GM23338 (cell line): ENCODE measurements at regions not wholly inside any gene's neighbourhood (a gene's known extent, or its start where the extent isn't known, plus 50 kb on each side); places are given as distances from the start of the nearest gene placed in this dataset.
A peak's percentile ranks its signal among the peaks of the same experiment; 100 is the strongest.

Source experiments
- ATAC-seq: fragments of 200-7000 bp; cut with Tn5 transposase; 3 replicates; pipeline ENCODE4 v1.9.1; 2020
- DNase-seq: peaks from one replicate; pipeline ENCODE4 v3.0.0-alpha.2; 2015; ENCODE audit warnings: low spot score
- H2AFZ ChIP-seq: fragments of 200-600 bp; sonication (generic); 2 replicates; pipeline ENCODE4 v1.8.0; 2016; ENCODE audit warnings: antibody characterized with exemption, mild to moderate bottlenecking, moderate library complexity
- H3F3A ChIP-seq: fragments of 200-600 bp; sonication (generic); replicated peaks from 2 replicates; pipeline ENCODE4 v1.8.0; 2017; ENCODE audit warnings: antibody characterized with exemption, mixed run types, low read depth
- H3K27ac ChIP-seq: fragments of 200-600 bp; sonication (generic); 2 replicates; pipeline ENCODE4 v1.6.1; 2016; ENCODE audit warnings: low read depth
- H3K27me3 ChIP-seq: fragments of 200-600 bp; sonication (generic); 2 replicates; pipeline ENCODE4 v1.8.0; 2016; ENCODE audit warnings: mild to moderate bottlenecking, mixed run types, moderate library complexity; ENCODE audit not compliant: insufficient read depth
- H3K36me3 ChIP-seq: fragments of 200-600 bp; sonication (generic); 2 replicates; pipeline ENCODE4 v1.8.0; 2016; ENCODE audit warnings: mild to moderate bottlenecking; ENCODE audit not compliant: insufficient read depth
- H3K4me1 ChIP-seq: fragments of 200-600 bp; sonication (generic); 2 replicates; pipeline ENCODE4 v1.8.0; 2016; ENCODE audit warnings: mild to moderate bottlenecking, moderate library complexity; ENCODE audit not compliant: insufficient read depth
- H3K4me2 ChIP-seq: fragments of 200-600 bp; sonication (generic); 2 replicates; pipeline ENCODE4 v1.7.1; 2017; ENCODE audit warnings: mixed run types
- H3K4me3 ChIP-seq: fragments of 200-600 bp; sonication (generic); 2 replicates; pipeline ENCODE4 v1.6.1; 2016; ENCODE audit warnings: mixed run types
- H3K79me2 ChIP-seq: fragments of 200-600 bp; sonication (generic); replicated peaks from 2 replicates; pipeline ENCODE4 v1.8.0; 2017; ENCODE audit warnings: mild to moderate bottlenecking; ENCODE audit not compliant: insufficient read depth
- H3K9me2 ChIP-seq: fragments of 200-600 bp; sonication (generic); 2 replicates; pipeline ENCODE4 v1.8.0; 2017; ENCODE audit not compliant: insufficient read depth
- H4K20me1 ChIP-seq: fragments of 200-600 bp; sonication (generic); replicated peaks from 2 replicates; pipeline ENCODE4 v1.8.0; 2017; ENCODE audit warnings: mild to moderate bottlenecking; ENCODE audit not compliant: insufficient read depth
- H3K27ac Mint-ChIP-seq: 2 replicates; pipeline ENCODE4 v1.8.0; 2020; ENCODE audit warnings: inconsistent platforms, mild to moderate bottlenecking, moderate library complexity, mixed read lengths
- H3K27me3 Mint-ChIP-seq: 3 replicates; pipeline ENCODE4 v1.8.0; 2022; ENCODE audit warnings: low read depth, mild to moderate bottlenecking, moderate library complexity, mixed read lengths, inconsistent platforms; ENCODE audit not compliant: insufficient read depth, poor library complexity
- H3K36me3 Mint-ChIP-seq: 3 replicates; pipeline ENCODE4 v1.8.0; 2021; ENCODE audit warnings: low read depth, mild to moderate bottlenecking, inconsistent platforms, moderate library complexity, mixed read lengths
- H3K4me1 Mint-ChIP-seq: 3 replicates; pipeline ENCODE4 v1.8.0; 2020; ENCODE audit warnings: mild to moderate bottlenecking, inconsistent platforms, mixed read lengths
- H3K4me3 Mint-ChIP-seq: 3 replicates; pipeline ENCODE4 v1.8.0; 2021; ENCODE audit warnings: moderate library complexity, mild to moderate bottlenecking, inconsistent platforms, mixed read lengths
- H3K9me3 Mint-ChIP-seq: 3 replicates; pipeline ENCODE4 v1.8.0; 2020; ENCODE audit warnings: moderate library complexity, mild to moderate bottlenecking, inconsistent platforms, mixed read lengths
- CREB1 ChIP-seq: fragments of 250-450 bp; sonication (Bioruptor Pico); IDR thresholded peaks from 2 replicates; pipeline ENCODE4 v1.5.0; 2020; ENCODE audit warnings: low read depth, mild to moderate bottlenecking, moderate library complexity
- CTCF ChIP-seq, 2 experiments: fragments of 200-600 bp in 1 of 2; sonication (generic) in 1 of 2; conservative IDR thresholded peaks; 2 replicates each; pipeline versions ENCODE4 v1.5.1 to v1.6.1; 2016 to 2017; ENCODE audit warnings: antibody characterized with exemption in 2 of 2, low read depth in 2 of 2, mild to moderate bottlenecking in 2 of 2, moderate library complexity in 1 of 2
- ETS1 ChIP-seq: IDR thresholded peaks from 2 replicates; pipeline ENCODE4 v1.6.1; 2016; ENCODE audit warnings: antibody characterized with exemption
- EZH2 ChIP-seq: fragments of 200-600 bp; sonication (generic); IDR thresholded peaks from one replicate; pipeline ENCODE4 v1.8.0; 2017; ENCODE audit warnings: antibody characterized with exemption, mild to moderate bottlenecking, low read depth; ENCODE audit not compliant: unreplicated experiment
- EZH2phosphoT487 ChIP-seq: fragments of 200-600 bp; sonication (generic); IDR thresholded peaks from one replicate; pipeline ENCODE4 v1.8.1; 2018; ENCODE audit warnings: antibody characterized with exemption; ENCODE audit not compliant: unreplicated experiment
- JUNB ChIP-seq: IDR thresholded peaks from one replicate; pipeline ENCODE4 v1.6.1; 2016; ENCODE audit warnings: antibody characterized with exemption; ENCODE audit not compliant: unreplicated experiment
- NANOG ChIP-seq: IDR thresholded peaks from 2 replicates; pipeline ENCODE4 v1.6.1; 2016; ENCODE audit warnings: antibody characterized with exemption, borderline replicate concordance
- POLR2AphosphoS5 ChIP-seq: IDR thresholded peaks from 2 replicates; pipeline ENCODE4 v1.6.1; 2016; ENCODE audit warnings: antibody characterized with exemption, low read depth
- REST ChIP-seq: IDR thresholded peaks from one replicate; pipeline ENCODE4 v1.6.1; 2018; ENCODE audit warnings: antibody characterized with exemption; ENCODE audit not compliant: unreplicated experiment
- STAT1 ChIP-seq: IDR thresholded peaks from one replicate; pipeline ENCODE4 v1.6.1; 2016; ENCODE audit warnings: antibody characterized with exemption; ENCODE audit not compliant: unreplicated experiment
- ZNF114 ChIP-seq: fragments of 250-450 bp; sonication (Bioruptor Pico); IDR thresholded peaks from 2 replicates; pipeline ENCODE4 v1.5.0; 2020; ENCODE audit warnings: mild to moderate bottlenecking, moderate library complexity
- ZNF331 ChIP-seq: fragments of 250-450 bp; sonication (Bioruptor Pico); IDR thresholded peaks from 2 replicates; pipeline ENCODE4 v1.5.0; 2020; ENCODE audit warnings: low read depth, mild to moderate bottlenecking, moderate library complexity
- ZNF462 ChIP-seq: fragments of 250-450 bp; sonication (Bioruptor Pico); IDR thresholded peaks from 2 replicates; pipeline ENCODE4 v1.5.0; 2020; ENCODE audit warnings: mild to moderate bottlenecking, moderate library complexity

GRCh38 chr18:53817976-53818950, 406.2 kb downstream of the MBD2 start:
- TF ChIP-seq NANOG (no peak), CREB1 (CRISPR knock-in tag) (no peak), CTCF (conservative IDR thresholded peaks at IDR 0.05; ENCODE audit: low read depth in 2 of 2) (no peak), ZNF462 (no peak), EZH2 (no peak), JUNB (no peak), ETS1 (no peak), POLR2AphosphoS5 (no peak), ZNF331 (no peak), EZH2phosphoT487 (no peak), ZNF114 (no peak), REST (no peak), STAT1 (no peak)
- no peaks in the 10 kb centered on the region for H3K27me3 ChIP-seq
- Mint-ChIP-seq H3K4me1 (peaks cover 6% of the 10 kb centered on the region; the same call in 2 of the 3 replicates), H3K27me3 (peaks cover 3% of the 10 kb centered on the region), H3K4me3 (no peak overlapping the region), H3K27ac (0 out of 2 replicates have a peak overlapping the region, but pooled peaks have one; percentile 5), H3K9me3 (peaks cover 5% of the 10 kb centered on the region; the same call in 2 of the 3 replicates), H3K36me3 (peaks cover 5% of the 10 kb centered on the region; the same call in 2 of the 3 replicates)
- H3K79me2 ChIP-seq = no peaks in the 10 kb centered on the region
- no peaks in the 10 kb centered on the region for H3F3A ChIP-seq
- peaks cover 4% of the 10 kb centered on the region for H3K4me1 ChIP-seq
- H3K27ac ChIP-seq = no peak overlapping the region
- H3K36me3 ChIP-seq = no peaks in the 10 kb centered on the region
- H2AFZ ChIP-seq = no peak overlapping the region
- H3K4me3 ChIP-seq = no peak overlapping the region
- DNase-seq (no peak), ATAC-seq (no peak)
- no peak overlapping the region for H3K4me2 ChIP-seq
- H3K9me2 ChIP-seq = no peaks in the 10 kb centered on the region
- no peaks in the 10 kb centered on the region for H4K20me1 ChIP-seq
